CD14-positive monocyte (primary cell): ENCODE measurements at regions not wholly inside any gene's neighbourhood (a gene's known extent, or its start where the extent isn't known, plus 50 kb on each side); places are given as distances from the start of the nearest gene placed in this dataset.

ENCODE experiments used
- DNase-seq, 3 donors: peaks; one replicate each; pipeline ENCODE4 v3.0.0-alpha.2; 2011 to 2022
- H2AFZ ChIP-seq: 2 replicates; pipeline ENCODE4 v1.6.0; 2012; ENCODE audit warnings: mild to moderate bottlenecking, low read depth, low read length, inconsistent platforms; ENCODE audit not compliant: insufficient read depth, poor library complexity, severe bottlenecking
- H3K27ac ChIP-seq, 2 donors: 1 replicate in 1 of 2; 2 replicates in 1 of 2; pipeline ENCODE4 v1.5.1; 2012 to 2013; ENCODE audit warnings: low read length in 2 of 2, control low read depth in 1 of 2, inconsistent platforms in 1 of 2, low read depth in 1 of 2, mild to moderate bottlenecking in 1 of 2
- H3K27me3 ChIP-seq, 2 donors: one replicate each; pipeline versions ENCODE4 v1.6.0 to v1.6.1; 2011 to 2013; ENCODE audit warnings: low read length in 2 of 2; ENCODE audit not compliant: control insufficient read depth in 2 of 2, insufficient read depth in 2 of 2
- H3K36me3 ChIP-seq, 2 donors: replicated peaks in 1 of 2; 1 replicate in 1 of 2; 2 replicates in 1 of 2; pipeline versions ENCODE4 v1.5.1 to v1.6.1; 2012 to 2013; ENCODE audit warnings: low read length in 2 of 2, control low read depth in 1 of 2, inconsistent platforms in 1 of 2, mild to moderate bottlenecking in 1 of 2; ENCODE audit not compliant: insufficient read depth in 2 of 2, control insufficient read depth in 1 of 2
- H3K4me1 ChIP-seq, 2 donors: 1 replicate in 1 of 2; 2 replicates in 1 of 2; pipeline versions ENCODE4 v1.5.1 to v1.6.1; 2012 to 2013; ENCODE audit warnings: low read length in 2 of 2, control low read depth in 1 of 2, inconsistent platforms in 1 of 2, mild to moderate bottlenecking in 1 of 2, moderate library complexity in 1 of 2; ENCODE audit not compliant: insufficient read depth in 2 of 2, control insufficient read depth in 1 of 2
- H3K4me2 ChIP-seq: replicated peaks from 2 replicates; pipeline ENCODE3; 2012; ENCODE audit warnings: low read length, moderate library complexity, mild to moderate bottlenecking; ENCODE audit not compliant: poor library complexity, severe bottlenecking; ENCODE audit errors: extremely low read depth
- H3K4me3 ChIP-seq, 3 experiments: fragments of 200-600 bp in 1 of 3; sonication (generic) in 1 of 3; replicated peaks in 1 of 3; 1 replicate in 2 of 3; 2 replicates in 1 of 3; pipeline ENCODE4 v1.5.1; 2011 to 2013; ENCODE audit warnings: low read length in 3 of 3, mild to moderate bottlenecking in 3 of 3, control low read depth in 2 of 3, low read depth in 2 of 3, inconsistent platforms in 1 of 3, moderate library complexity in 1 of 3
- H3K79me2 ChIP-seq: 2 replicates; pipeline ENCODE4 v1.6.0; 2012; ENCODE audit warnings: mild to moderate bottlenecking, control low read depth, inconsistent platforms, low read length, moderate library complexity; ENCODE audit not compliant: insufficient read depth
- H3K9ac ChIP-seq: 2 replicates; pipeline ENCODE4 v1.6.0; 2017; ENCODE audit warnings: low read length, mild to moderate bottlenecking; ENCODE audit not compliant: insufficient read depth, poor library complexity, severe bottlenecking
- H3K9me3 ChIP-seq, 2 donors: replicated peaks in 1 of 2; 1 replicate in 1 of 2; 2 replicates in 1 of 2; pipeline versions ENCODE4 v1.5.1 to v1.6.1; 2012 to 2013; ENCODE audit warnings: low read length in 2 of 2, control low read depth in 1 of 2; ENCODE audit not compliant: control insufficient read depth in 1 of 2, insufficient read depth in 1 of 2
- H4K20me1 ChIP-seq: 2 replicates; pipeline ENCODE4 v1.6.0; 2012; ENCODE audit warnings: mild to moderate bottlenecking, low read length, control low read depth, moderate library complexity; ENCODE audit not compliant: insufficient read depth
- H3K27ac Mint-ChIP-seq, 7 donors: one replicate each; pipeline ENCODE4 v1.8.0; 2020; ENCODE audit warnings: mild to moderate bottlenecking in 7 of 7, mixed read lengths in 7 of 7, moderate library complexity in 6 of 7, inconsistent platforms in 2 of 7
- H3K27me3 Mint-ChIP-seq, 3 donors: one replicate each; pipeline ENCODE4 v1.8.0; 2021 to 2022; ENCODE audit warnings: low read depth in 3 of 3, mild to moderate bottlenecking in 3 of 3, mixed read lengths in 3 of 3, moderate library complexity in 3 of 3, inconsistent platforms in 1 of 3
- H3K36me3 Mint-ChIP-seq, 2 donors: one replicate each; pipeline ENCODE4 v1.8.0; 2020; ENCODE audit warnings: mixed read lengths in 2 of 2, inconsistent platforms in 1 of 2, mild to moderate bottlenecking in 1 of 2
- H3K4me1 Mint-ChIP-seq: one replicate; pipeline ENCODE4 v1.8.0; 2020; ENCODE audit warnings: mild to moderate bottlenecking, mixed read lengths
- H3K4me3 Mint-ChIP-seq, 2 donors: one replicate each; pipeline ENCODE4 v1.8.0; 2020; ENCODE audit warnings: mild to moderate bottlenecking in 2 of 2, mixed read lengths in 2 of 2, moderate library complexity in 1 of 2
- H3K9me3 Mint-ChIP-seq, 7 donors: one replicate each; pipeline ENCODE4 v1.8.0; 2020 to 2022; ENCODE audit warnings: mixed read lengths in 7 of 7, mild to moderate bottlenecking in 6 of 7, moderate library complexity in 6 of 7, inconsistent platforms in 2 of 7
- WGBS: methylation state at CpG from one replicate; pipeline ENCODE4 v1.1.5; 2013; ENCODE audit warnings: missing lambda C conversion rate; ENCODE audit not compliant: insufficient coverage; 5-methylcytosine and 5-hydroxymethylcytosine counted together
- intact Hi-C, 2 donors: fragments of 100-400 bp; cut with micrococcal nuclease; formaldehyde crosslinking; loops; one replicate each; pipeline versions ENCODE4 v1.15.0 to v1.15.1; 2023
- TF ChIP-seq, protein P1 (sequence below): fragments of 200-600 bp; IDR thresholded peaks from one replicate; pipeline ENCODE4 v1.8.0; 2022; ENCODE audit warnings: antibody characterized with exemption, mild to moderate bottlenecking

DNA sequence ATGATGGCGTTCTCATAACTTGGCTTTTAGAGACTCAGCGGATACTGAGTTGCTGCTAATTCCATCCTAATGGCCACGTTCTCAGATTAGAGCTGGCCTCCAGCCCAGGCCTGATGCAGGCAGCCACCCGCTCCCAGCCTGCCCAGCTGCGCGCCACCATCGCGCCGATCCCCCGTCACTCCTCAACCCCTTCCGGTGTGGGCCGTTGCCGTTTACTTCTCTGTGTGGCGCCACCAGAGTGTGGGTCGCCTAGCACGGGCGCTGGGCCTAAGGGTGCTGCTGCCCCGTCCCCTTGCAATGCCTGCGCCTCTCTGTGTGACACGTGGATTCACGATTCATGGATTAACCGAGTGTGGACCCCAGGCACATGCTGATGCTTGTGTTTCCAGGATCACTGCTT, 1116.0 kb downstream of the BRD1 start:
- Histone ChIP-seq H3K4me3 (no peak overlapping the region), H3K9ac (no peak overlapping the region), H3K27ac (no peak overlapping the region), H3K4me1 (no peaks in the 10 kb centered on the region), H3K9me3 (no peaks in the 10 kb centered on the region), H2AFZ (no peak overlapping the region), H4K20me1 (no peaks in the 10 kb centered on the region), H3K36me3 (no peaks in the 10 kb centered on the region), H3K79me2 (no peaks in the 10 kb centered on the region), H3K4me2 (no peak overlapping the region), H3K27me3 (no peaks in the 10 kb centered on the region)
- no peaks in the 10 kb centered on the region for H3K36me3 Mint-ChIP-seq
- H3K4me3 Mint-ChIP-seq: no peak overlapping the region
- H3K9me3 Mint-ChIP-seq: peaks cover 0 to 5% (median 2%) of the 10 kb centered on the region in 7 donors
- TF ChIP-seq, protein P1, sequence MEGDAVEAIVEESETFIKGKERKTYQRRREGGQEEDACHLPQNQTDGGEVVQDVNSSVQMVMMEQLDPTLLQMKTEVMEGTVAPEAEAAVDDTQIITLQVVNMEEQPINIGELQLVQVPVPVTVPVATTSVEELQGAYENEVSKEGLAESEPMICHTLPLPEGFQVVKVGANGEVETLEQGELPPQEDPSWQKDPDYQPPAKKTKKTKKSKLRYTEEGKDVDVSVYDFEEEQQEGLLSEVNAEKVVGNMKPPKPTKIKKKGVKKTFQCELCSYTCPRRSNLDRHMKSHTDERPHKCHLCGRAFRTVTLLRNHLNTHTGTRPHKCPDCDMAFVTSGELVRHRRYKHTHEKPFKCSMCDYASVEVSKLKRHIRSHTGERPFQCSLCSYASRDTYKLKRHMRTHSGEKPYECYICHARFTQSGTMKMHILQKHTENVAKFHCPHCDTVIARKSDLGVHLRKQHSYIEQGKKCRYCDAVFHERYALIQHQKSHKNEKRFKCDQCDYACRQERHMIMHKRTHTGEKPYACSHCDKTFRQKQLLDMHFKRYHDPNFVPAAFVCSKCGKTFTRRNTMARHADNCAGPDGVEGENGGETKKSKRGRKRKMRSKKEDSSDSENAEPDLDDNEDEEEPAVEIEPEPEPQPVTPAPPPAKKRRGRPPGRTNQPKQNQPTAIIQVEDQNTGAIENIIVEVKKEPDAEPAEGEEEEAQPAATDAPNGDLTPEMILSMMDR: no peak
- intact Hi-C loops: no loop called here
- peak overlapping the region in 1 of 7 donors; percentile 56 for H3K27ac Mint-ChIP-seq
- no peak for DNase-seq
- H3K27me3 Mint-ChIP-seq: peaks cover 0 to 3% (median 0%) of the 10 kb centered on the region in 3 donors
- WGBS: 94% methylated on average over 20 of the region's 22 CpGs
- H3K4me1 Mint-ChIP-seq: no peaks in the 10 kb centered on the region

DNA sequence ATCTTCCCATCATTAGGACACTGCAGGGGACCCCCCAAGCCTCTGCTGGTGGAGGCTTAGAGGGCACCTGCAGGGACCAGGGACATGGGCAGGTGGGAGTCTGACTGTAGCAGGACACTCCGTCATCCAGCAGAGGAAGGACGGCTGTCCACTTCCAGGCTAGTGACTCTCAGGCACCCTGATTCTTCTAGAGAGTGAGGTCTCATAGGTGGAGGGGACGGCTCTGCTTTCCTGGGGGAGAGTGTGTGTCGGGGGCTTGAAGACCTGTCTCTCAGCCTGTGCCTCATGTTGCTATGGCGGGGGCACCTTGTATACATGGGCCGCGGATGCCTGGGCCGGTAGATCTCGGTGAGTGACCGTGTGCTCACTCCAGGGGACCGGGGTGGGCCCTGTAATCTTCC, 1116.6 kb downstream of the BRD1 start:
- no peaks in the 10 kb centered on the region for H3K36me3 ChIP-seq
- TF ChIP-seq, protein P1: no peak
- no peaks in the 10 kb centered on the region for H4K20me1 ChIP-seq
- no peaks in the 10 kb centered on the region for H3K27me3 ChIP-seq
- no peak for DNase-seq
- Mint-ChIP-seq H3K9me3 (peaks cover 0 to 5% (median 0%) of the 10 kb centered on the region in 7 donors), H3K27ac (no peak overlapping the region), H3K4me1 (no peaks in the 10 kb centered on the region), H3K27me3 (peaks cover 0 to 3% (median 0%) of the 10 kb centered on the region in 3 donors), H3K4me3 (no peak overlapping the region), H3K36me3 (no peaks in the 10 kb centered on the region)
- no peak overlapping the region for H3K4me3 ChIP-seq
- no peaks in the 10 kb centered on the region for H3K9me3 ChIP-seq
- H3K4me1 ChIP-seq: no peaks in the 10 kb centered on the region
- H3K79me2 ChIP-seq: no peaks in the 10 kb centered on the region
- no peak overlapping the region for H3K9ac ChIP-seq
- no peak overlapping the region for H3K27ac ChIP-seq
- no peak overlapping the region for H2AFZ ChIP-seq
- no peak overlapping the region for H3K4me2 ChIP-seq
- WGBS: 87% methylated on average over 10 of the region's 11 CpGs
- intact Hi-C loops: no loop called here
